ENCODE measurements at regions not wholly inside any gene's neighbourhood (a gene's known extent, or its start where the extent isn't known, plus 50 kb on each side); places are given as distances from the start of the nearest gene placed in this dataset.

DNA sequence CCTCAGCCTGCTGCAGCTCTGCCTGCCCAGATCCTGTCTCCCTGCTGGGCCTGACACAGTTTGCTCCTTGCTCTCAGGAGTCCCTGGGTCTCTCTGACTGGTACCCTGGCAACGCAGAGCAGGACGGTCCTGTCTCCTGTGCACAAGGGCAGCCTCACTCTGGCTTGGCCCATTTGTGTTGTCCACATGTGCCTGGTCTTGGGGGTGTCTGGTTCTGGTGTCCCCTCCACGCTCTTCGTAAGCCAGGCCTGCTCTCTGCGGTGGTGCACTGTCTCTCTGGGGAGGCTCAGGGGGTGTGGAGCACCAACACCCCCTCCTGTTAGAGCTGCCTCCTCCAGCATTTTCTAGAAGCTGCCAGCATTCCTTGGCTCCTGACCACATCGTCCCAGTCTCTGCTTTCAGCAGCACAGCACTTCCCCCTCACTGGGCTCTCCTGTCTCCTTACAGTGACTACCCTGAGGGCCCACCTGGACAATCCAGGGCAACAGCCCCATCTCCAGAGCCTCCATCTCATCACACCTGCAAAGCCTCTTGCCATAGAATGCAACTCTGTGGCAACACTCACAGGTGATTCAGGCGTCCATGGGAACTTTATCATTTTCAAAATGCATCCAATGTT is 235.6 kb upstream of the HS6ST1 start:
- Histone ChIP-seq H3K9ac (ENCODE audit: low read depth, low read length) (no peak overlapping the region), H3K4me3 (ENCODE audit: low read length) (no peak overlapping the region), H3K4me1 (ENCODE audit: insufficient read depth, low read length) (no peaks in the 10 kb centered on the region), H3K36me3 (ENCODE audit: insufficient read depth, low read depth, low read length) (no peaks in the 10 kb centered on the region), H3K9me3 (ENCODE audit: insufficient read depth, low read depth, low read length) (no peaks in the 10 kb centered on the region), H3K27me3 (ENCODE audit: insufficient read depth, low read length) (no peaks in the 10 kb centered on the region), H3K27ac (ENCODE audit: low read length) (no peak overlapping the region)

- Histone ChIP-seq H3K4me3 (ENCODE audit: low read length) (no peak overlapping the region), H3K27me3 (ENCODE audit: insufficient read depth, low read length) (no peaks in the 10 kb centered on the region), H3K27ac (ENCODE audit: low read length) (no peak overlapping the region), H3K4me1 (ENCODE audit: insufficient read depth, low read length) (no peaks in the 10 kb centered on the region), H3K36me3 (ENCODE audit: insufficient read depth, low read depth, low read length) (no peaks in the 10 kb centered on the region), H3K9ac (ENCODE audit: low read depth, low read length) (no peak overlapping the region), H3K9me3 (ENCODE audit: insufficient read depth, low read depth, low read length) (no peaks in the 10 kb centered on the region)
Measured at GRCh38 chr2:128555433-128555832, 236.8 kb upstream of the HS6ST1 start.

- Histone ChIP-seq H3K9me3 (ENCODE audit: insufficient read depth, low read depth, low read length) (no peaks in the 10 kb centered on the region), H3K4me3 (ENCODE audit: low read length) (no peak overlapping the region), H3K27ac (ENCODE audit: low read length) (no peak overlapping the region), H3K27me3 (ENCODE audit: insufficient read depth, low read length) (no peaks in the 10 kb centered on the region), H3K4me1 (ENCODE audit: insufficient read depth, low read length) (no peaks in the 10 kb centered on the region), H3K36me3 (ENCODE audit: insufficient read depth, low read depth, low read length) (no peaks in the 10 kb centered on the region), H3K9ac (ENCODE audit: low read depth, low read length) (no peak overlapping the region)
Measured at GRCh38 chr2:128556089-128556488, 237.4 kb upstream of the HS6ST1 start.

DNA sequence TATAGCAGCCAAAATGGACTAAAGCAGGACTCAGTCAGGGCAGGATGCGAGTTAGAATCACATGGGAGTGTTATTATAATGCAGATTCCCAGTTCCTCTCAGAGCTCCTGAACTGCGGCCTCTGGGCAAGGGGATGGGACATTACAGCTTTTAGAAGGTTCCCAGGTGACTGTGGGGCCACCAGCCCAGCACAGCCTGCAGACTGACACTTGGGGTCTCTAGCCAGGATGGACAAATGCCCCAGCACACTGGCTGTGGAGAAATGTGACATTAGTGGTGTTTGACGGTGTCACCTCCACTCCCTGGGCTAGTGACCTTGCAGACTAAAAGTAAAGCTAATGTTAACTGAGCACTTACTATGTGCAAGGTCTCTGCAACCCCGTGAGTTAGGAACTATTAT is 238.0 kb upstream of the HS6ST1 start:
- H3K9ac ChIP-seq (ENCODE audit: low read depth, low read length) = no peak overlapping the region
- no peaks in the 10 kb centered on the region for H3K4me1 ChIP-seq (ENCODE audit: insufficient read depth, low read length)
- H3K27ac ChIP-seq (ENCODE audit: low read length) = no peak overlapping the region
- no peaks in the 10 kb centered on the region for H3K27me3 ChIP-seq (ENCODE audit: insufficient read depth, low read length)
- H3K4me3 ChIP-seq (ENCODE audit: low read length) = no peak overlapping the region
- no peaks in the 10 kb centered on the region for H3K9me3 ChIP-seq (ENCODE audit: insufficient read depth, low read depth, low read length)
- no peaks in the 10 kb centered on the region for H3K36me3 ChIP-seq (ENCODE audit: insufficient read depth, low read depth, low read length)

GRCh38 chr2:128557069-128557468 is 238.4 kb upstream of the HS6ST1 start:
- no peak overlapping the region for H3K9ac ChIP-seq (ENCODE audit: low read depth, low read length)
- H3K36me3 ChIP-seq (ENCODE audit: insufficient read depth, low read depth, low read length) = no peaks in the 10 kb centered on the region
- H3K9me3 ChIP-seq (ENCODE audit: insufficient read depth, low read depth, low read length) = no peaks in the 10 kb centered on the region
- H3K27ac ChIP-seq (ENCODE audit: low read length) = no peak overlapping the region
- H3K4me3 ChIP-seq (ENCODE audit: low read length) = no peak overlapping the region
- no peaks in the 10 kb centered on the region for H3K4me1 ChIP-seq (ENCODE audit: insufficient read depth, low read length)
- no peaks in the 10 kb centered on the region for H3K27me3 ChIP-seq (ENCODE audit: insufficient read depth, low read length)

- Histone ChIP-seq H3K4me3 (ENCODE audit: low read length) (no peak overlapping the region), H3K9ac (ENCODE audit: low read depth, low read length) (no peak overlapping the region), H3K4me1 (ENCODE audit: insufficient read depth, low read length) (no peaks in the 10 kb centered on the region), H3K36me3 (ENCODE audit: insufficient read depth, low read depth, low read length) (no peaks in the 10 kb centered on the region), H3K9me3 (ENCODE audit: insufficient read depth, low read depth, low read length) (no peaks in the 10 kb centered on the region), H3K27me3 (ENCODE audit: insufficient read depth, low read length) (no peaks in the 10 kb centered on the region), H3K27ac (ENCODE audit: low read length) (no peak overlapping the region)
Measured at GRCh38 chr2:128557831-128558241, 239.2 kb upstream of the HS6ST1 start.

- H3K9ac ChIP-seq (ENCODE audit: low read depth, low read length) = no peak overlapping the region
- no peak overlapping the region for H3K27ac ChIP-seq (ENCODE audit: low read length)
- H3K27me3 ChIP-seq (ENCODE audit: insufficient read depth, low read length) = no peaks in the 10 kb centered on the region
Measured at GRCh38 chr2:128558441-128558840, 239.8 kb upstream of the HS6ST1 start.

GRCh38 chr2:128558895-128559532 is 240.3 kb upstream of the HS6ST1 start:
- Histone ChIP-seq H3K4me1 (ENCODE audit: insufficient read depth, low read length) (no peaks in the 10 kb centered on the region), H3K9me3 (ENCODE audit: insufficient read depth, low read depth, low read length) (no peaks in the 10 kb centered on the region), H3K4me3 (ENCODE audit: low read length) (no peak overlapping the region), H3K9ac (ENCODE audit: low read depth, low read length) (no peak overlapping the region), H3K27ac (ENCODE audit: low read length) (no peak overlapping the region), H3K36me3 (ENCODE audit: insufficient read depth, low read depth, low read length) (no peaks in the 10 kb centered on the region), H3K27me3 (ENCODE audit: insufficient read depth, low read length) (no peaks in the 10 kb centered on the region)

More at GRCh38 chr2:128558441-128558840, 239.8 kb upstream of the HS6ST1 start:
- no peak overlapping the region for H3K4me3 ChIP-seq (ENCODE audit: low read length)
- no peaks in the 10 kb centered on the region for H3K9me3 ChIP-seq (ENCODE audit: insufficient read depth, low read depth, low read length)
- no peaks in the 10 kb centered on the region for H3K36me3 ChIP-seq (ENCODE audit: insufficient read depth, low read depth, low read length)
- H3K4me1 ChIP-seq (ENCODE audit: insufficient read depth, low read length) = no peaks in the 10 kb centered on the region

GRCh38 chr2:128559533-128560515 is 241.2 kb upstream of the HS6ST1 start:
- no peak overlapping the region for H3K27ac ChIP-seq (ENCODE audit: low read length)
- no peaks in the 10 kb centered on the region for H3K36me3 ChIP-seq (ENCODE audit: insufficient read depth, low read depth, low read length)
- H3K4me1 ChIP-seq (ENCODE audit: insufficient read depth, low read length) = no peaks in the 10 kb centered on the region
- no peaks in the 10 kb centered on the region for H3K27me3 ChIP-seq (ENCODE audit: insufficient read depth, low read length)
- H3K9me3 ChIP-seq (ENCODE audit: insufficient read depth, low read depth, low read length) = no peaks in the 10 kb centered on the region
- H3K9ac ChIP-seq (ENCODE audit: low read depth, low read length) = no peak overlapping the region
- H3K4me3 ChIP-seq (ENCODE audit: low read length) = no peak overlapping the region

DNA sequence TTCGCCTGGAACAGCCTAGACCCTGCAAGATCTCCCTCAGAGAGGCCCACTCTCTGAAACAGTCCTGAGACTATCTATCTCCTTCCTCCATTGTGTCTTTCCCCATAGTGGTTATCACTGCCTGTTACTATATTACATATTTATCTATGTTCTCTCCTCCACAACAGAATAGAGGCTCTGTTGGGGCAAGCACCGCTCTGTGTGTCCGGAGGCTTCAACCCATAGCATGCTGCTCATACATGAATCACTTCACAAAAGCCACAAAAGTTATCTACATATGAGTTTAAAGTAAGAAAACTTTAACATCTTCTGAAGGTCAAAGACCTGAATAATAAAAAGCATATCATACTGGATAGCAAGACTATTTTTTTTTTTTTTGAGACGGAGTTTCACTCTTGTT is 242.1 kb upstream of the HS6ST1 start:
- Histone ChIP-seq H3K27ac (ENCODE audit: low read length) (no peak overlapping the region), H3K4me3 (ENCODE audit: low read length) (no peak overlapping the region), H3K9ac (ENCODE audit: low read depth, low read length) (no peak overlapping the region), H3K4me1 (ENCODE audit: insufficient read depth, low read length) (no peaks in the 10 kb centered on the region), H3K27me3 (ENCODE audit: insufficient read depth, low read length) (no peaks in the 10 kb centered on the region), H3K9me3 (ENCODE audit: insufficient read depth, low read depth, low read length) (no peaks in the 10 kb centered on the region), H3K36me3 (ENCODE audit: insufficient read depth, low read depth, low read length) (no peaks in the 10 kb centered on the region)

- Histone ChIP-seq H3K27me3 (ENCODE audit: insufficient read depth, low read length) (no peaks in the 10 kb centered on the region), H3K4me1 (ENCODE audit: insufficient read depth, low read length) (no peaks in the 10 kb centered on the region), H3K27ac (ENCODE audit: low read length) (no peak overlapping the region)
Measured at GRCh38 chr2:128562471-128563347, 244.0 kb upstream of the HS6ST1 start.

More at GRCh38 chr2:128562471-128563347, 244.0 kb upstream of the HS6ST1 start:
- H3K4me3 ChIP-seq (ENCODE audit: low read length) = no peak overlapping the region
- H3K36me3 ChIP-seq (ENCODE audit: insufficient read depth, low read depth, low read length) = no peaks in the 10 kb centered on the region
- H3K9ac ChIP-seq (ENCODE audit: low read depth, low read length) = no peak overlapping the region
- no peaks in the 10 kb centered on the region for H3K9me3 ChIP-seq (ENCODE audit: insufficient read depth, low read depth, low read length)
